Fibroblast of skin of abdomen (primary cell): ENCODE measurements at regions not wholly inside any gene's neighbourhood (a gene's known extent, or its start where the extent isn't known, plus 50 kb on each side); places are given as distances from the start of the nearest gene placed in this dataset.
"Not testable (repeated sequence)": the region's sequence is repeated elsewhere in the genome, so short reads cannot be mapped to it uniquely, and the experiment has no call there.

ENCODE experiments used
- DNase-seq: peaks from one replicate; pipeline ENCODE4 v3.0.0-alpha.2; 2013

DNA sequence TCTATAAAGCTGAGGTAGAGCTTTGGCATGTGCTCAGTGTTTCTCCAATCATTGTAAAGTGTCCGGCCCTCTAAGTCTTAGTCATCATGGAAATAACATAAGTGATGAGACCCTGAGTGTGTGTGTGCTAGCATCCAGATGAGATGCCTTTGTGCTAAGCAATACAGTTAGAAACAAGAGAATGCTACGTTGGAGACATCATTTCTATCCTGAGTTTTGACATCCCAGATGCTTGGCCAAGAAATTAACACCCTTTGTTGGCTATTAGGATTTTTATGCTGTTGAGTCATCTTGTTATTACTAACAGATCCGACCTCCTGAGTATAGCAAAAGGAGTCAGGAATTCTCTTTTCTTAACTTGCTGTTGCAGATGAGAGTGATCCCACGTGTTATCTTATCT is 508.0 kb downstream of the GADD45G start:
- peak; percentile 99 for DNase-seq

DNA sequence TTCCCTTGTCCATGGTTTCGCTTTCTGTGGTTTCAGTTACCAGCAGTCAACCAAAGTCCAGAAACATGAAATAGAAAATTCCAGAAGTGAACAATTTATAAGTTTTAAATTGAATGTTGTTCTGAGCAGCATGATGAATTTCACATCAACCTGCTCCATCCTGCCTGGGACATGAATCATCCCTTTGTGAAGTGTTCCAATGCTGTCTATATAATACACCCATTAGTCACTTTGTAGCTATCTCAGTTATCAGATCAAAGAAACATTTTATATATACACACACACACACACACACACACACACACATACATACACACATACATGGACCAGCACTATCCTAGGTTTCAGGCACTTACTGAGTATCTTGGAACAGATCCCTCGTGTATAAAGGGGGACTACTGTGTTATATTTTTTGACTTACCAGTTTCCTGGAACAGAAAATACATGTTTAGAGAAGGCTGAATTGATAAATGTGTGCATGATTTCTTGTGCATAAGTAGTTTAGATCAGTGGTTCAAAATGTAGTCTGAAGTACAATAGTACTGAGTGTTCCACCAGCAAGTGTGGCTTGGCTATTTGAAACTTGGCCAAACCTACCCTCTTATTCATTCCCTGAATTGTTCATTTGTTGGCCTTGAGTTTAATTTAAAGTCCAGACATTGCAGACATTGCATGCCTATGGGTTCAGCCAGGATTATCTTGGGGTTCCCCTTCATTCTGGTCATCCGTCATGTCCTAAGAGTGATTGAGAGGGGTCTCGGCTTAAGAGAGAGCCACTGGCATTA is 510.0 kb downstream of the GADD45G start:
- peak; percentile 83 for DNase-seq

DNA sequence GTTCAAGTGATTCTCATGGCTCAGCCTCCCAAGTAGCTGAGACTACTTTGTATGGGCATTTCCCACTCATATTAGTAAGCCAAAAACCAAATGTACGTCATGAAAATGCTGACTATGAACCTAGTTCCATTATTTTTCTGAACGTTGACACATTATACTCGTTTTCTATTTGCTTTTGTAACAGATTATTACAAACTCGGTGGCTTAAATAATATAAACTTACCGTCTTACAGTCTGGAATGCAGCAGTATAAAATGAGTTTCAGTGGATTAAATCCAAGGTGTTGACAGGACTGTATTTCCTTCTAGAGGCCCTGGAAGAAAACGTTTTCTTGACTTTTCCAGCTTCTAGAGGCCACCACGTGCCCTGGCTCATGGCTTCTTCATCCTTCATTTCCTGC is 517.0 kb downstream of the GADD45G start:
- DNase-seq: peak; percentile 79

DNA sequence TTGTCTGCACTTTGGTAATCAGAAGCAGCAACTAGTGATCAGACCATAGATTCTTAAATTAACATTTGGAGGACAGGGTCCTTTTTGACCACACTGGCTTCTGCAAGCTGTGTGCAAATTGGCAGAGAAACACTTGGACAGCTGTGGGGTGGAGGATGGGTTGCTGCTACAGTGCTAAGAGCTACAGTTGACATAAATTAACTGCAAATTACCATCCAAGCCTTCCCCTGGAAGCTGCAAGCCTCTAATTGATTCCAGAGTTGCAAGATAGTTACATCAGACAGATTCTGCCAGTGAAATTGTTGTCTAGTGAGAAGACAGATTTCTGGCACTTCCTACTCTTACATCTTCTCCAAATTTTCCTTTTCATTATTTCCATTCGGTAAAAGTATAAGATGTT is 517.7 kb downstream of the DIRAS2 start:
- peak; percentile 98 for DNase-seq

DNA sequence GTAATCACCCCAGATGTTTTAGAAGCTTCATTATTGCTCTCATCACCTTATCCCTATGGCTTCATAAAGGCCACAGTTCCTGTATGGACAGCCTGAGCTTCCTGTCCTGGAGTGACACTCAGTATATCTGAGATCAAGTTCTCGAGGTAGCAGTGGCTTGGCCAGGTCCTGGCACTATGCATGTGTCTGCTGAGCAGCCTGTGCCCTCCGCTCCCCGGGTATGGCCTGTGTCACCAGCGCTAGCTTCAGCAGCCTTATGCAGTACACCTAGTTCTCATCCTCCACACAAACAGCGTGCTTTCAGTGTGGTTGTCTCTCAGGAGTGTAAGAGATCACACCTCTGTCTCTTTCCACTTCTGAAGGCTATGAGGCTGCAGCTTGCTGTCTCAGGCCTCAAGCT is 514.7 kb downstream of the DIRAS2 start:
- no peak for DNase-seq

DNA sequence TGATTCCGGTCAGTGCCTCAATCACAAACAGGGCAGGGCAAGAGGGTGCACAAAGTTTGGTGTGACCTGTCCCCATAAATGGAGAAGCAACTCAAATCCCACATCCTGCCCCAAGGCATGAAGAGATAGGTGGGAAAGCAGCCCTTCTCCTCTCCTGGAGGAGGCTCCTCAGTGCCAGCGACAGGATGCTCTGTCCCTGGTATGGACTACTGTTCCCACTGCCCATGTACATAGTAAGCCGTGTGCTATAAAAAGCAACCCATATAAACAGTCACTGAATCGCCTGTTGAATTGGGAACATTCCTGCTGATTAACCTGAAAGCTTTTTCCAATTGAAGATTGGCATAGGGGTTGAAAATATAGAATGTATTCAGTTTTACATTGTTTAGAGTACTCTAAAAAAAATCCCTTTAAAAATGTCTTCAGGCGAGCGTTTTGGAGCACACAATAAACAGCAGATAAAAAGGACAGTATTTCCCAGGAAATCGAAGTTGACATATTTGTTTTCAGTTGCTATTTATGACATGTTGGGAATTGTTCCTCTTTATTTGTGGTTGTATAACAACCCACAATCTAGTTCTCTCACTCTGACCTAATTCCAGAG is 513.9 kb downstream of the DIRAS2 start:
- DNase-seq: no peak

DNA sequence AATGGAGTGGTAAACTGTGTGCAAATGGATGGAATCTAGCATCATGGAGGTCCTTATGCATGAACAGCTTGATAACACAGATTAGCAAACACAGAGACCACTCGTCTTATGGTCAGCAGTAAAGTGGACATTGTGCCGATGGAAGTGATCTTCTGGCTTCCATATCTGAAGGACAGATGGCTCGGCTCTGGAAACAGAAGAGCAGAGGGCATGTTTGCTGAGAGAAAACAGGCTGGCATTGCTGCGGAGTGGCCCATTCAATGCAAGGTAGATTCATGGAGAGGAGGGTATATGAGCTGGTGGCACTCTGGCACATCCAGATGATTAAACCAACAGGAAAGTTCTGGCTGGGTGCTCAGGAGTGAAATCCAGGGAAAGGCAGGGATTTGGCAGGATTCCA is 513.2 kb downstream of the DIRAS2 start:
- DNase-seq: no peak

DNA sequence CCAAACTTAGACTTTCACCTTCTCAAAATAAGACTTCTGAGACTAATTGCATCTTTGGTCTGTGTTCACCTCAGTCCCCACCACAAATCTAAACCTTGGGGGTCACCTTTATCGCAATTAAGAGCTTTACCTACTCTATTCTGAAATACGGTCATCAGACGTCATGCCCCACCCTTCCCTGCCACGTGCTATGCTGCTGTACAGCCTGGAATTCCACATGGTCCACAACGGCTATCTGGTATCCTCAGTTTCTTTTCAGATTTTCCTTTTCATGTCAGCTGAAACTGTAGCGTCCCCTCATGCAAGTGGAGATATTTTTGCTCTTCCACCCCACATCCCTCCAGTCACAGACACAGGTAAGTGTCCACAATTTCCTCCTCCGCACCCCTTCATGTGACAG is 511.1 kb downstream of the DIRAS2 start:
- DNase-seq: no peak

DNA sequence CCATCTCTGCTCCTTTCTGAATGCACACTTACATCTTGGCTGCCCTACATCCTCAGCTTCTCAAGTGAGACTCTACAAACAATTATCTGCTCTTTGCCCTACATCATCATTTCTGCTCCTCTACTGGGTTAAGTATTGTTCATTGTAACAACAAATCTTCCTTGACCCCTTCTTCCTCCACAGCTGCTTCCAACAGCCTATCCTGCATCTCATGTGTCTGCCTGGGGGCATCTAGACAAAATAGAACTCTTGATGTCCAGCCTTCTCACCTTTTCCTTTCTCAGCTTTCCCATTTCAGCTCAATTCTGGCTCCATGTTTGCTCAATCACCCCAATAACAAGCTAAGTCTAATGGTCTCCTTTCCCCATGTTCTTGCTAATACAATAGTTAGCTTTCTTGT is 509.8 kb downstream of the DIRAS2 start:
- DNase-seq: no peak

DNA sequence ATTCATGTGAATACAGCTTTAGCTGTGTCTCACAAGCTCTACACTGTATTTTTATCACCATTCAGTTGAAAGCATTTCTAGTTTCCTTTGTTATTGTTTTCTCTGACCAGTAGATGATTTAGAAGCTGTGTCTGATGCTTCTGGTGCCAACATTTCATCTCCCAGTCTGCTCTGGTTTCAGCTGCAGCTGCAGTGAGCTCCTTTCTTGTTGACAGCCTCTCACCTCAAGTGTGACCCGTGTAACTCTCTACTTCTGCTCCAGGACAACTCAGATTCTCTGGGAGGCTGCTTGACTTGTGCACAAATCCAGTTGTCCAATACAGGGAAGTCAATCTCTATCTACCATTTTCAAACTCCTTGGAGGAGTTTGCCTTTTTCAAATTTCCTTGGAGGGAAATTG is 504.8 kb downstream of the DIRAS2 start:
- DNase-seq: peak; percentile 25

DNA sequence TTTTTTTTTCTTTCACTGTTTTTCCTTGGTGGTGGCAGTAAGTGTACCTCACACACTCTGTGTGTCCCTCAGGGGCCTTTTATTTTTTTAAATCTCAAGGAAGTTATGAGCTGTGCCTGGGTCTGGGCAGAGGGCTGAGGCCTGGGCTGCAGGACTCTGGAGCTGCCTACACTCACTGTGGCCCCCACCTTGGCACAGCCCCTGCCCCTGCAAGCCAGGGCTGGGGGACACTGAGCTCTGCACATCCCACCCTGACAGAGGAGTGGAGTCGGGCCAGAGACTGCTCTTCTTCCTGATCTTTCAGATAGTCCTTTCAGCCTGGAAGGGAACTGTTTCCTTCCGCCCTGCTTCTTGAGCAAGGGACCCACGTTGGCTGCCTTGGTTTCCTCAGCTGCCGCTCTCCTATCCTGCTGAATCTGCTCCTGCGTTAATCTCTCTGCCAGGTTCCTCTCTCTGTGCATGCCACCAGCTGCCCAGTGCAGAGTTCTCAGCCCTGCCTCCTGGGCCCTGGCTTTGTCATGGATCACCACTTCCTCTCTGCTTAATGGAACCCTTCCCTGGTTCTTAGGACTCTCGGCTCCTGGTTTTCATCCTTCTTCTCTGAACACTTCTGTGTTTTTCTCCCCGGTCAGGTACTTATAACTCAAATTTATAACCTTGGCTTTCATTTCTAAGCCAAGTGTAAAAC is 502.3 kb downstream of the DIRAS2 start:
- DNase-seq: no peak

DNA sequence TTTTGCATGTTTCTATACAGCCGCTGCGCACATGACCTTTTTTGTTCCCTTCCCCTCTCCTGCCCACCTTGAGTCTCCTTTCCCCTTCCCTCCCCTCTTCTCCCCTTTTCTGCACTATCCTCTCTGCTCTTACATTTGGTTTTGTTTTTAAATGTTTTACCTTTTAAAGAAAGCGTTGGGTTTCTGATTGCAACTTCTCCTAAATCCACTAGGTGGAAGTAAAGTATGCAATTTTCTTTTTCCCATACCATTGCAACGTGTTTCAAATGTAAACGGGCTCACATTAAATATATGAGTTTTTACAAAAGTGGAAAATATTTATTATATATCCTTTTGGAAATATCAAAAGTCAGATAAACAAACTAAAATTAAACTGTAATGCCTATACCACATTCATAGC is 500.9 kb downstream of the DIRAS2 start:
- peak; percentile 28 for DNase-seq

DNA sequence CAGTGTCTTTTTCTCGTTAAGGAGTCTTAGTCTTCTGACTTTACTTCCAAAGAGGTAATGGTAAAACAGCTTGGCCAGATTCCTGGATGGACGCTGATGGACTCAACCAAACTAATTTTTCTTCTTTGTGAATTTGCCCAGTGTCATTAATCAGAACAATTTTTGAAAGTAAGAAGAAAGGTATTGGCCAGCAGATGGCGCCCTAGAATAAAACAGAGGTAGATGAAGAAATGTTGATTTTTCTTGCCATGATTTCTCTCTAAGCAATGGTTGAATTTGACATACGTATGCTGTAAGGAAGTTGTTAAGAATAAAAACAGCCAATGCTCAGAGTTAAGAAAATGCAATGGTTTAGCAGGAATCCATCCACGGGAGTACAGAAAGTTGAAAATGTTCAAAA is 500.0 kb downstream of the DIRAS2 start:
- peak; percentile 32 for DNase-seq

DNA sequence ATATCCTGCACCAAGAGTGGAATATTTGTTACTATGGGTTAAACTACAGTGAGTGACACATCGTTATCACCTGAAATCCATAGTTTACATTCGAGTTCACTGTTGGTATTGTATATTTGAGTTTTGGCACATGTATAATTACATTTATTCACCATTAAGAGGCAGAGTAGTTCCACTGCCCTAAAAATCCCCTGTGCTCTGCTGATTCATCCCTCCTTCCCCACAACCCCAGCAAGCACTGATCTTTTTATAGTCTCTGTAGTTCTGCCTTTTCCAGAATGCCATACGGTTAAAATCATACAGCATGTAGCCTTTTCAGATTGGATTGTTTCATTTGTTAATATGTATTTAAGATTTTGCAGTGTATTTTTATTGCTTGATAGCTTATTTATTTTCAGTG is 495.2 kb downstream of the DIRAS2 start:
- DNase-seq: no peak

DNA sequence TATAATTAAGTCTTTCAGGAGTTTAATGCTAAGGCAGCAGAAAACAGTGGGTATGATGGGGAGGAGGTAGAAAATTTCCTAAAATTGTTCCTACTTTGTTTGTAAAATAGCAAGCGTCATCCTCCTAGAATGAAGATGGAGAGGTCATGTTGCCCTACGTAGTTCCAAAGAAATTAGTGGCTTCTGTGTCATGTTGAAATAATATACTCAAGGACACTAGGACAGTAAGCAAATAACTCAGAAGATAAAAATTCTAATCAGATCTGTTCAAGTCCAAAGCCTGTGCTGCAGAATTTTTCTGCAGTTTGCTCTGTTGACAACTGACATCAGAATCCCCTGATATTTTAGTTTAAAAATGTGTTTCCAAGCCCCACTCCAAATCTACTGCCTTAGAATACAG is 486.3 kb downstream of the DIRAS2 start:
- no peak for DNase-seq

DNA sequence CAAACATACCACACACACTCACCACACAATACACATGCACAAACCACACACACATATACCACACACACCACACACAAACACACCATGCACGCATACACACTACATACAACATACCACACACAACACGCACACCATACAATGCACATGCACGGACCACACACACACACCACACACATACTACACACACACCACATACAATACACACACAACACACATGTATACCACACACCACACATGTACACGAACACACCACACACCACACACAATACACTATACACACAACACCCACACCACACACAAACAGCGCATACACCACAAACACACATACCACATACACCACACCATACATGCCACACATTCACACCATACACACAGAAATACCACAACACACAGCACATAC is 480.3 kb downstream of the DIRAS2 start:
- no peak for DNase-seq

DNA sequence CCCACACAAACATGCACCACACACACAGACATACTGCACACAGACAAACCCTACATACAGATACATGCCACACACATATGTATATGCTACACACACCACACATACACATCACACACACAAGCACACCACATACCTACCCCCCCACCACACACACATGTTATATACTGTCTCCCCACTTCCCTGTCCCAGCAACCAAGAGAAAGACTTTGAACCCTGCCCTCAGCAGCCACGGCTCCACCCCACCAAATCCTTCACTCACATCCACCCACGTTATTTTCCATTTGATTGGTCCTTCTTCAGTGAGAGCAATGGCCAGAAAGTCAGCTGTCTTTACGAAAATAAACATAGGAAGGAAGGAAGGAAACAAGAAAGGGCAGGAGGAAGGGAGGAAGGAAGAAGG is 479.8 kb downstream of the DIRAS2 start:
- no peak for DNase-seq

DNA sequence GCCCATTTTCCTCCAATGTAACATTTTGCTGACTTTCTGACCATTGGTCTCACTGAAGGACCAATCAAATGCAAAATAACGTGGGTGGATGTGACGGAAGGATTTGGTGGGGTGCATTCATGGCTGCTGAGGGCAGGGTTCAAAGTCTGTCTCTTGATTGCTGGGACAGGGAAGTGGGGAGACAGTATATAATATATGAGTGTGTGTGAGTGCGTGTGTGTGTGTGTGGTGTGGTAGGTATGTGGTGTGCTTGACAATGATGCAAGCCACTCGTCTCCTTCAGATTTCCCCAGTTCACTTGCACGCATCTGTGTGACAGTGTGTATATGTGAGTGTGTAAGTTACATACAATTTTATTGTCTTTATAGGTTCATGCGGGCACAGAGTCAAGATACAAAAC is 477.3 kb downstream of the DIRAS2 start:
- DNase-seq: no peak

DNA sequence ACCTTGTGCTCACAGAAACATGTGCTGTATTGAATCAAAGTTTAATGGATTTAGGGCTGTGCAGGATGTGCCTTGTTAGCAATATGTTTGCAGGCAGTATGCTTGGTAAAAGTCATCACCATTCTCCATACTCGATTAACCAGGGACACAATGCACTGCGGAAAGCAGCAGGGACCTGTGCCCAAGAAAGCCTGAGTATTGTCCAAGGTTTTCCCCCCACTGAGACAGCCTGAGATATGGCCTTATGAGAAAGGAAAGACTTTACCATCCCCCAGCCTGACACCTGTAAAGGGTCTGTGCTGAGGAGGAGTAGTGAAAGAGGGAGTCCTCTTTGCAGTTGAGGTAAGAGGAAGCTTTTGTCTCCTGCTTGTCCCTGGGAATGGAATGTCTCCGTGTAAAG is 476.2 kb downstream of the DIRAS2 start:
- not testable (repeated sequence) for DNase-seq

DNA sequence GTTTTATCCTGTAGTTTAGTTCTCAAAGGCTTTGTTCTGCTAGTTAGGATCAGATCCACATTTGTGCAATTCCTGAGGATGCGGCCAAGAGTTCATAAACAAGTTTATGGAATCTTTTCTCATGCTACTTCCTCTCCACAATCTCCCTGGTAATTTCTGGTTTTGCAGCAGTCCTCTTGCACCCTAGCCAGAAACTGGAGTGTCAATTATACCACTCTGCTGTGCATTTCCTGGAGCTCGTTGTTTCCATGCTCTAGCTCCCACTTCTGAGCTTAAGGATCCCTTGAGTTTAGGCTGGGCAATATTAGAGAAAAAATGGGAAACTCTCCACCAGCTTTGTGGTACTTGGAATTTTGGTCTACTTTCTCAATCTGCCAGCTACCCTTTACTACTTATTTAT is 474.7 kb downstream of the DIRAS2 start:
- DNase-seq: no peak

DNA sequence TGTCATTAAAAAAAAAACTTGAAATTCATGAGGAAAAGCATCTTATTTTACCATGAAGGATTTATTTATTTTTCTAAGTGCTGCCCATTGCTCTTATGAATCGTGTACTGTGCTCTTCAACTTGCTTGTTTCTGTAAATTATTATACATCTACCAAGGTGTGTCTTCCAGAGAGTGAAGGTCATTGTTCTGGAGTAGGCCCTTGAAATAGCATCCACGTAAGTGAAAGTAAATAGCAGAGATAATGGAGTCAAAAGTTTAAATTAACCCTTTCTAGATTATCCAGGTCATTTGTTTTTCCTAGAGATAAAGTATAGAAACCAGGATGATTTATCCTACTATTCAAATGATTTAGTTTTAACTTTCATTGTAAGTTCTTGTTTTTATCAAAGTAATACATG is 473.1 kb downstream of the DIRAS2 start:
- no peak for DNase-seq

DNA sequence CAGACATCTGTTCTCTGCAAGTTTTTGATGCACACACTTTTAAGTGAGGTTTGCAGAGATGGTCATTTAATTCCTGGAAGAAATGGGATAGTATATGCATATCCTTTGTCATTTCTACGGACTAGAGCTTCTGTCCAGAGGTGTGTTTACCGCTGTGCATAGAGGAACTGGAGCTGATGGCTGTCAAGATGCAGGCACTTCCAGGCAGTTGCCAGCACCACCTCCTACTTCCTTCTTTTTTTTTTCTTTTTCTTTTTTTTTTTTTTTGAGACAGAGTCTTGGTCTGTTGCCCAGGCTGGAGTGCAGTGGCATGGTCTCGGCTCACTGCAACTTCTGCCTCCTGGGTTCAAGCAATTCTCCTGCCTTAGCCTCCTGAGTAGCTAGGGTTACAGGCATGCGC is 468.7 kb downstream of the DIRAS2 start:
- DNase-seq: not testable (repeated sequence)

DNA sequence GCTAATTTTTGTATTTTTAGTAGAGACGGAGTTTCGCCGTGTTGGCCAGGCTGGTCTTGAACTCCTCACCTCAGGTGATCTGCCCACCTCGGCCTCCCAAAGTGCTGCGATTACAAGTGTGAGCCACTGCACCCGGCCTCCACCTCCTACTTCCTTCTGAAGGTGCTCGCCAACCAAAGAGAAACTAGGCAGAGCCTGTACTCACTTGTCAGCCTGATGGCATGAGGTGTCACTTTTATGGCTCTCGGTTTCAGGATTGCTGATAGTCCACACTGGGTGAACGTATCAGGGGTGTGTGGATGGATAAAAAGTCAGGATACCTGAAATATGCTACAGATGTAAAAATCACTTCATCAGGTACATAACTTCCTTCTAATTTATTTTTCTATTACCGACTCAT is 468.3 kb downstream of the DIRAS2 start:
- not testable (repeated sequence) for DNase-seq

DNA sequence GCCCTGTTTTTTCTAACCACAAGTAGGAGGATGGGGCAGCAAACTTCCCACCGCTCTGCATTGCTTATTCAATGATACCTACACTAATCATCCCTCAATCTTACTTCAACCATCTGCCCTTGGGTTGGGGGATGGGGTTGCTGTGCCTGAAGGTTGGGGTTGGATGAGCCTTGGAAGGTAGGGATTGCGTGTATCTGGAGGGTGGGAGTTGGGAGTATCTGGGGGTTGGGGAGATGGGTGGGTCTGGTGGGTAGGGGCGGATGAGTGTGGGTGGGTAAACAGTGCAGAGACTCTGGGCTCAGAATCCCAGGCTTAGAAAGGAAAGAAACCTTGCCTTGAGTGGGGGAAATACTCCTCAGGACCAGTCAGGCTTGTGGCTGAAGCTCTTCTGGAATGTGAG is 467.4 kb downstream of the DIRAS2 start:
- no peak for DNase-seq
